Non-pigmented ciliary epithelial cell (primary cell): ENCODE measurements at regions not wholly inside any gene's neighbourhood (a gene's known extent, or its start where the extent isn't known, plus 50 kb on each side); places are given as distances from the start of the nearest gene placed in this dataset.
"Not testable (repeated sequence)": the region's sequence is repeated elsewhere in the genome, so short reads cannot be mapped to it uniquely, and the experiment has no call there.

Source experiments
- DNase-seq: peaks from one replicate; pipeline ENCODE4 v3.0.0-alpha.2; 2010; ENCODE audit warnings: low read depth

DNA sequence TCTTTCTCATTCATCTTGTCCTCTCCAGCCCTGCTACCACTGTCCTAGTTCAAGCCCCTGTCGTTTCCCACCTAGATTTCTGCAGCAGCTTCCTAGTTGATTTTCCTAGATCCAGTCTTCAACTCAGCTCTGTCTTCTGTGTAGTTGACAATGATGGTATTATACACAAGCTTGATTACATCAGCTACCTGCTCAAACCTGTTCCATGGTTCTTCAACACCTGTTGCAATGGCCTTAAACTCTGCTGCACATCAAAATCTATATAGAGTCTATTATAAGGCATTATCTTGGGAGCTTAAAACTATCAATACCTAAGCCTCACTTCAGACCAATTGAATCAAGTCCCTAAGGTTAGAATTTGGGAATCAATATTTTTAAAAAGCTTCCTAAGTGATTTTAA, 71.7 kb upstream of the PELI2 start:
- no peak for DNase-seq

DNA sequence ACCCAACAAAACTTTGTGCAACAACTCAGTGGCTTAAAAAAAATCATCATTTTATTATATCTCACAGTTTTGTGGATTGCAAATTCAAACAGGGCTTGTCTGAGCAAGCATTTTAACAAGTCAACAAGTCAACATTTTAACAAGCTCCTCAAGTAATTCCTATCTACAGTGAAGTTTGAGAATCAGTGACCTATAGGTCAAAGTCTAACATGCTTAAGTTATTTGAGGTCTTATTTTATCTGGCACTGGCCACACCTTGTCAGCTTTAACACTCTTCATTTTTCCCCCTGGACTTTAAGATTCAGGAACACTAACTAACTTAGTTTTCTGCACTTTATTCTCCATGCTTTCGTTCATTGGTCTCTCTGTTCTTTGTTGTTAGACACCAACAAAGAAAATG, 71.2 kb upstream of the PELI2 start:
- DNase-seq = no peak

- DNase-seq = no peak
Observed at GRCh38 chr14:56049536-56049935, 68.7 kb upstream of the PELI2 start.

GRCh38 chr14:56055511-56055910, 62.7 kb upstream of the PELI2 start:
- no peak for DNase-seq

DNA sequence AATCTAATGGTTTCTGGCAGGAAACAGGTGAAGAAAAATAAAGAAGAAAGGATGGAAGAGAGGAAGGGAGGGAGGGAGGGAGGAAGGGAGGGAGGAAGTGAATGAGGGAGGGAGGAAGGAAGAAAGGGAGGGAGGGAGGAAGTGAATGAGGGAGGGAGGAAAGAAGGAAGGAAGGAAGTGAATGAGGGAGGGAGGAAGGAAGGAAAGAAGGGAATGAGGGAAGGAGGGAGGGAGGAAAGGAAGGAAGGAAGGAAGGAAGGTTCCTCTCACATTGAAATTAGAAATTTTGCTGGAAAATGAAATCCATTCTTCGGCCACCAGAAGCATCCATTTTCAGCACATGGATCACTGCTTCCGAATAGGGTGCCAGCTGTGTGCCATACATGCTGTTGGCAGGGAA, 62.2 kb upstream of the PELI2 start:
- no peak for DNase-seq

DNA sequence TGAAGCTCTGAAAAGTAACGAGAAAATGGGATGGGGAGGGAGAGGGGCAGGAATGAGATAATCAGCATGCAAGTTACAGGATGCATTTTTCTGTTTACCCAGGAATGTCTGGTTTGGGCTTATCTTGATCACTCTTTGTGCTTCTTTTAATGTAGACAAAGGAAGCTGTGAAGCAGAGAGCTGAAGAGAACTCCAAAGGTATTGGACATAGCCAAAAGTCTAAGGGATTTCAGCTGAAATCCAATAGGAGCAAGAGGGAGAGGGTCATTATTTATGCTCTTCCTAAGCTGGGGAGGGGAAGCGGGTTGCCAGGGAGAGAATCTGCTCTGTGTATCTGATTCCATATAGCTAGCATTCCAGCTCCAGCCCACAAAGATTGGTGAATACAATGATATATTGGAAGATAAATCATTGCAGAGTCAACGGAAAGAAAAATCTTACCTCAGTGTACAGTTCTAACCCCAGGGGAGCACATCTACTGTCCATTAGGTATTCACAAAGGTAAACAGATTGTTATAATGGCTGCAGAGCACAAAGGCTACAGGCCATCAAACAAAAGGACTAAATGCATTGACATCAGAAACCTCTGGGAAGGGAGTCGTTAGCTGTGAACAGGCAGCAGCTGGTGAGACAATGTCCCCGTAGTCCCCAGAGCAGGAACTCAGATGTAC, 61.0 kb upstream of the PELI2 start:
- DNase-seq = no peak

DNA sequence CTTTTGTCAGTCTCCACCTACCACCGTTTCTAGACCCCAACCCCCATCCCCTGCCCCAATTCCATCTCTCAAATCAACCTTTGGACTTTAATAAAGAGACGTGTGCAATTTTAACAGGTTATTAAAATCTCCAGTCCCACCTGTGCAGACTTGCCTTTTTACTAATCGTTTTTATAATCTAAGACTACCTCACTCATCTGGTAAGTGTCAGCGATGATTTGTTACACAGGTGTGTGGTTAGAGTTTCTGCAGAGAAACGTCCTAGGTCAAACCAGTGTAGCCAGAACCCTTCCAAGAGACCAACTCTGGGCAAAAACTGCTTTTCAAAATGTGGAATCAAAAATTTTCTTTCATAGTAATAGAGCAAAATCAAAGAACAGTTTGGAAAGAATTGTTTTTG, 60.4 kb upstream of the PELI2 start:
- DNase-seq = no peak

DNA sequence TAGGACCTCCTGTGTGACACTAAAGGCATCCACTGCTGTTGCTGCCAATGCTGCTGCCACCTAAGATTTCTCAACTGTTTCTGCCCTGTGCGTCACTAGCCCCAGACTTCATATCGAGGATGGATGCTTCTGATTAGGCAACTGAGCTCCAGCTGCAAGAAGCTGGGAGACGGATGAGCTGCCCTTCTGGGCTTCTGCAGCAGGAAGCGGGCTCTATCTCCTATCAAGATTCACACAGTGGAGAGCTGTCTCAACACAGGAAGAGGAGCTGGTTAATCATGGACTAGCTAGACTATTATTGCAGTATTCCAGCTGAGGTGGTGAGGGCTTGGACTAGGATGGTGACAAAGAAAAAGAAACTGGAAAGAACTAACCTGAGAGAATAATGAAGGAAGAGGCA, 59.2 kb upstream of the PELI2 start:
- DNase-seq = no peak

- no peak for DNase-seq
Observed at GRCh38 chr14:56061051-56061450, 57.2 kb upstream of the PELI2 start.

- no peak for DNase-seq
Observed at GRCh38 chr14:56063131-56063530, 55.1 kb upstream of the PELI2 start.

GRCh38 chr14:56064513-56064912, 53.7 kb upstream of the PELI2 start:
- no peak for DNase-seq

DNA sequence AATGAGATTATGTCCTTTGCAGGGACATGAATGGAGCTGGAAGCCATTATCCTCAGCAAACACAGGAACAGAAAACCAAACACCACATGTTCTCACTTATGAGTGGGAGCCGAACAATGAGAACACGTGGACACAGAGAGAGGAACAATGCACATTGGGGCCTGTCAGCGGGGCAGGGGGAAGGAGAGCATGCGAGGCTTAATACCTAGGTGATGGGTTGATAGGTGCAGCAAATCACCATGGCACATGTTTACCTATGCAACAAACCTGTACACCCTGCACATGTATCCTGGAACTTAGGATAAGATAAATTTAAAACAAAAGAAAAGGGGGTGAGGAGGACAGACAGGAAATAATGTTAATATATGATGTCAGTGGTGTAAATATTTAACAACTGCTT, 53.0 kb upstream of the PELI2 start:
- DNase-seq = not testable (repeated sequence)

DNA sequence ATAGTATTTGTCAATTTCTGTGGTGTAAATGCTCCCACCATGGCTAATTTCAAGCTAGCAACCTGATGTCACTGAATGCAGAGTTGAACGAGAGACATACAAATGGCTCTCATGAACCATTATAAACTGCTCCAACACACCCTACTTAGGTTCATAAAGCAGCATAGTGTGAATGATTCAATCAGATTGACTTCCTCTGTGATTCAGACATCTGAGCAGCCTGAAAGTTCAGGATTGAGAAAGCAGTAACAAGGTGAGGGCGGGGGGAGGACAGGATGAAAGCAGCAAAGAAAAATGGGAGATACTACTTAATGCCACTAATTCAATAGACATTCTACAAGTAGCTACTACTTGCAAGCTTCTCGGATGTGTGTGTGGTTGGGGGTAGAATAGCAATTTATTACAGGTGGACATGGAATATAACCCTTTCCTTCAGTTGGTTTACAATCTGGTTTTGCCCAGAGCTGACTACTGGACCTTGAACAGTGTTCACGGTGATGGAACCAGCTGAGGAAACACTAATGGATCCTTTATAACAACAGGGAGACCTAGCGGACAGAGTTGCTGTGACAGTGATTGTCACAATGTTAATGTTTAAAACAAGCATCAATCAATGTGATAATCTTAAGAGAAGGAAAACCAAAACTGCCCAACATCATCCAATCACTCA, 52.5 kb upstream of the PELI2 start:
- no peak for DNase-seq
